Spleen (tissue), 7 donors: ENCODE measurements at regions not wholly inside any gene's neighbourhood (a gene's known extent, or its start where the extent isn't known, plus 50 kb on each side); places are given as distances from the start of the nearest gene placed in this dataset.

Experiments used
- CTCF ChIP-seq, 11 experiments: fragments of 200-600 bp in 7 of 11; fragments of 450-650 bp in 4 of 11; sonication (generic) in 4 of 11; IDR thresholded peaks in 8 of 11; conservative IDR thresholded peaks in 3 of 11; 1 replicate in 7 of 11; 2 replicates in 4 of 11; pipeline versions ENCODE4 v1.4.0 to v1.8.0; 2016 to 2021; ENCODE audit warnings: antibody characterized with exemption in 11 of 11, inconsistent platforms in 4 of 11, mild to moderate bottlenecking in 1 of 11
- POLR2AphosphoS5 ChIP-seq, 3 donors: sonication (generic); formaldehyde crosslinking; IDR thresholded peaks; one replicate each; pipeline ENCODE4 v1.5.1; 2017; ENCODE audit warnings: antibody characterized with exemption in 3 of 3
- donor health status: DM: no; HTN: no; CAD: no; lungs with moderate emphysema.
- donor health status: DM: no; HTN: no; CAD: no.
- donor health status: DM: no; HTN: no; CAD: no.

- no peak for TF ChIP-seq CTCF (IDR thresholded peaks at IDR 0.05 in 8 of 11, conservative IDR thresholded peaks at IDR 0.05 in 3 of 11)
- TF ChIP-seq POLR2AphosphoS5 (IDR thresholded peaks at IDR 0.05) = no peak
Measured at GRCh38 chr10:128614802-128615553, 488.8 kb upstream of the MKI67 start.
